KMS-11 (cell line): ENCODE measurements at regions not wholly inside any gene's neighbourhood (a gene's known extent, or its start where the extent isn't known, plus 50 kb on each side); places are given as distances from the start of the nearest gene placed in this dataset.

Experiments used
- H2AFZ ChIP-seq: fragments of 200-600 bp; sonication (generic); 2 replicates; pipeline ENCODE4 v1.6.1; 2016; ENCODE audit warnings: antibody characterized with exemption, mixed run types, low read depth
- H3K27ac ChIP-seq: fragments of 200-600 bp; sonication (generic); 2 replicates; pipeline ENCODE4 v1.6.1; 2016; ENCODE audit warnings: mild to moderate bottlenecking, mixed run types
- H3K27me3 ChIP-seq: fragments of 200-600 bp; sonication (generic); 2 replicates; pipeline ENCODE4 v1.6.1; 2017; ENCODE audit warnings: mild to moderate bottlenecking, low read depth, mixed run types, moderate library complexity; ENCODE audit not compliant: insufficient read depth
- H3K36me3 ChIP-seq: fragments of 200-600 bp; sonication (generic); 2 replicates; pipeline ENCODE4 v1.6.1; 2017; ENCODE audit warnings: mild to moderate bottlenecking, mixed run types; ENCODE audit not compliant: insufficient read depth
- H3K4me1 ChIP-seq: fragments of 200-600 bp; sonication (generic); 2 replicates; pipeline ENCODE4 v1.6.1; 2016; ENCODE audit warnings: mild to moderate bottlenecking, low read depth, mixed run types; ENCODE audit not compliant: poor library complexity, severe bottlenecking
- H3K4me2 ChIP-seq: fragments of 200-600 bp; sonication (generic); 2 replicates; pipeline ENCODE4 v1.7.0; 2016; ENCODE audit warnings: mild to moderate bottlenecking, mixed run types
- H3K4me3 ChIP-seq: fragments of 200-600 bp; sonication (generic); IDR thresholded peaks from 2 replicates; pipeline ENCODE4 v1.6.1; 2017; ENCODE audit warnings: low read depth, low read length, mixed read lengths; ENCODE audit not compliant: insufficient read depth
- H3K79me2 ChIP-seq: fragments of 200-600 bp; sonication (generic); 2 replicates; pipeline ENCODE4 v1.6.1; 2016; ENCODE audit warnings: low read depth, mixed run types; ENCODE audit not compliant: insufficient read depth
- H3K9ac ChIP-seq: fragments of 200-600 bp; sonication (generic); 2 replicates; pipeline ENCODE4 v1.6.1; 2016; ENCODE audit warnings: mild to moderate bottlenecking, mixed run types
- H4K20me1 ChIP-seq: fragments of 200-600 bp; sonication (generic); 2 replicates; pipeline ENCODE4 v1.6.1; 2016; ENCODE audit warnings: mild to moderate bottlenecking, mixed run types; ENCODE audit not compliant: insufficient read depth
- CTCF ChIP-seq: fragments of 200-600 bp; sonication (generic); conservative IDR thresholded peaks from 2 replicates; pipeline ENCODE4 v1.6.1; 2017; ENCODE audit warnings: low read depth, mild to moderate bottlenecking, antibody characterized with exemption, low read length, moderate library complexity, mixed read lengths

GRCh38 chr7:131242123-131242650, 85.5 kb upstream of the MKLN1 start:
- Histone ChIP-seq H3K4me3 (no peak overlapping the region), H3K9ac (no peak overlapping the region), H2AFZ (no peak overlapping the region), H3K27ac (no peak overlapping the region), H3K79me2 (no peaks in the 10 kb centered on the region), H3K4me1 (no peaks in the 10 kb centered on the region), H3K4me2 (no peak overlapping the region), H4K20me1 (no peaks in the 10 kb centered on the region), H3K36me3 (no peaks in the 10 kb centered on the region), H3K27me3 (no peaks in the 10 kb centered on the region)
- no peak for TF ChIP-seq CTCF

- Histone ChIP-seq H4K20me1 (no peaks in the 10 kb centered on the region), H3K79me2 (no peaks in the 10 kb centered on the region), H3K4me2 (no peak overlapping the region), H3K4me1 (no peaks in the 10 kb centered on the region), H3K27me3 (no peaks in the 10 kb centered on the region), H3K27ac (no peak overlapping the region), H3K4me3 (no peak overlapping the region), H2AFZ (no peak overlapping the region), H3K36me3 (no peaks in the 10 kb centered on the region), H3K9ac (no peak overlapping the region)
- no peak for TF ChIP-seq CTCF
These were observed 83.3 kb upstream of the MKLN1 start for GRCh38 chr7:131244259-131244852.

- Histone ChIP-seq H2AFZ (no peak overlapping the region), H3K36me3 (no peaks in the 10 kb centered on the region), H3K79me2 (no peaks in the 10 kb centered on the region), H3K27me3 (no peaks in the 10 kb centered on the region), H3K27ac (no peak overlapping the region), H3K9ac (no peak overlapping the region), H3K4me1 (no peaks in the 10 kb centered on the region), H4K20me1 (no peaks in the 10 kb centered on the region), H3K4me3 (no peak overlapping the region), H3K4me2 (no peak overlapping the region)
- TF ChIP-seq CTCF: no peak
These were observed 78.7 kb upstream of the MKLN1 start for GRCh38 chr7:131249003-131249402.

GRCh38 chr7:131249483-131249882, 78.2 kb upstream of the MKLN1 start:
- no peak overlapping the region for H3K27ac ChIP-seq
- no peak for TF ChIP-seq CTCF
- no peak overlapping the region for H3K4me2 ChIP-seq

More at GRCh38 chr7:131249483-131249882, 78.2 kb upstream of the MKLN1 start:
- H3K36me3 ChIP-seq: no peaks in the 10 kb centered on the region
- no peaks in the 10 kb centered on the region for H3K79me2 ChIP-seq
- no peaks in the 10 kb centered on the region for H3K4me1 ChIP-seq
- H3K9ac ChIP-seq: no peak overlapping the region
- H2AFZ ChIP-seq: no peak overlapping the region
- no peaks in the 10 kb centered on the region for H4K20me1 ChIP-seq
- no peak overlapping the region for H3K4me3 ChIP-seq
- no peaks in the 10 kb centered on the region for H3K27me3 ChIP-seq
